GM18517 (cell line): ENCODE measurements at regions not wholly inside any gene's neighbourhood (a gene's known extent, or its start where the extent isn't known, plus 50 kb on each side); places are given as distances from the start of the nearest gene placed in this dataset.
"Not testable (repeated sequence)": the region's sequence is repeated elsewhere in the genome, so short reads cannot be mapped to it uniquely, and the experiment has no call there.

ENCODE experiments used
- ATAC-seq: cut with Tn5 transposase; IDR thresholded peaks from one replicate; pipeline ENCODE4 v1.9.1; 2021; ENCODE audit warnings: mild to moderate bottlenecking, moderate library complexity; ENCODE audit not compliant: unreplicated experiment

DNA sequence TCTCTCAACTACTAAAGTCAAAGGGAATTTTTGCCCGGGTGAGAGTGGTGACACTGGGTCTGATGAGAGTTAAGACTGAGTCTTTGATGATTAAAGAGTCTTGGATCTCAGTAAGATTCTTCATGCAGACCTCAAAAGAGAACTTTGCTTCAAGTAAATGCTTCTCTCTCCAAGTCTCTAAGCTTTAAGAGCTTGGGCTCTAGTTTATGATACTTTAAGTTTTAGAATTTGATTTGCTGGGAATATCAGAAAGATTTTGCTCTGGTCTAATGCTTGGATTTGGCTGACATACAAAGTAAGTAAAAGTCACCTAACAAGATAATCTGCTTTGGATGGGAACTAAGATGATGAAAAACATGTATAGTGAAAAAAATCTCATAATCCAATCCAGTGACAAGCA, 566.3 kb downstream of the MAT2B start:
- ATAC-seq: no peak

DNA sequence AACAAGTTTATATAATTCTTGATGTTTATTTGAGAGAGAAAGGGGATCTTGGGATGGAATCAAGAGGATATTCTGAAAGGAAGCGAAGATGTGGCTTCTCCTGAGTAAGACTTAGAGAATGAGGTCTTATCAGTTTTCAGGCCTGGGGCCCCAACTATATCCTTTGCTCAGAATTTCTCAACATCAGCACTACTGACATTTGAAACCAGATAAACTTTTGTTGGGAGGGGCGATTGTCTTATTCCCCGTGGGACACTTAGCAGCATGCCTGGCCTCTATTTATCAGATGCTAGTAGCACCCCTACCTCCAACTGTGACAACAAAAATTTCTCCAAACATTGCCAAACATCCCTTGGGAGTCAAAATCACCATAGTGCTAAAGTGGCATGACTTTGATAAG, 567.7 kb downstream of the MAT2B start:
- no peak for ATAC-seq

- ATAC-seq: no peak
Observed at GRCh38 chr5:164076556-164076955, 571.1 kb downstream of the MAT2B start.

- ATAC-seq: no peak
Observed at GRCh38 chr5:164090358-164090757, 584.9 kb downstream of the MAT2B start.

GRCh38 chr5:164091836-164092235, 586.4 kb downstream of the MAT2B start:
- ATAC-seq: no peak

DNA sequence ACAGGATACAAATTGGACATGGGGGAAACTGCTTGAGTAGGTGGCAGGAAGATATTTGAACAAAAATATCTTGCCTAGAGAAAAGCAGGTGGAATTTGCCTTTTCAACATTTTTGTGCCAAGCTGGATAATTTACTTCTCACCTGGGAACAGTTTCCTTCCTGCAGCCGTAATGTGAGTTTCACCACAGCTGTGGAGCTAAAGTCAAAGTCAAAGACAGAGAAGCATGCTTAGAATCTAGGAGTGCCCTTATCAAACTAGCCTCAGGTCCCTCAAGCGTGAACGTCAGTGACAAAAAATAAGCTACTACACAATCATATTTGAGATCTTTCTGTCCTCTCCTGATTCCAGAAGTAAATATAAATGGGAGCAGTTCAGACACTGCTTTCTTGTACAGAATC, 588.9 kb downstream of the MAT2B start:
- no peak for ATAC-seq

- ATAC-seq: no peak
Observed at GRCh38 chr5:164097749-164098148, 592.3 kb downstream of the MAT2B start.

- no peak for ATAC-seq
Observed at GRCh38 chr5:164098531-164098930, 593.1 kb downstream of the MAT2B start.

DNA sequence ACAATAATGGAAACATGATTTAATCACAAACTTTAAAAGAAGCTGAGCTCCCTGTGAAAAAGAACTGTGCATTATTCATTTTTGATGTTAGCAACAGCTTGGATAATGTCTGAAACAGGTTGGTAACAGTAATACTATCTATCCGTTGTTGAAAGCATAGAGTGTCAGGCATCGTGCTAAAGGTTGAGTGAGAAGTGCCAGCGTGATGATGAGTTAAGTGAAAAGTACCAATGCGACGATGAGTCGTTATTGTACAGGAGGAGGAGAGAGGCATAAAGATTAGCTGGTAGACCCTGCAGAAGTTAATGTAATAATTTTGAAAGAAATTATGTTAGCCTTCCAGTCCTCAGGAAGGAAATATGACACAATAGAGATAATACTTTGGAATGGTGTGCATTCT, 593.6 kb downstream of the MAT2B start:
- no peak for ATAC-seq

GRCh38 chr5:164115420-164115819, 610.0 kb downstream of the MAT2B start:
- no peak for ATAC-seq

- ATAC-seq: peak; percentile 73
Observed at GRCh38 chr5:164119806-164120447, 614.5 kb downstream of the MAT2B start.

DNA sequence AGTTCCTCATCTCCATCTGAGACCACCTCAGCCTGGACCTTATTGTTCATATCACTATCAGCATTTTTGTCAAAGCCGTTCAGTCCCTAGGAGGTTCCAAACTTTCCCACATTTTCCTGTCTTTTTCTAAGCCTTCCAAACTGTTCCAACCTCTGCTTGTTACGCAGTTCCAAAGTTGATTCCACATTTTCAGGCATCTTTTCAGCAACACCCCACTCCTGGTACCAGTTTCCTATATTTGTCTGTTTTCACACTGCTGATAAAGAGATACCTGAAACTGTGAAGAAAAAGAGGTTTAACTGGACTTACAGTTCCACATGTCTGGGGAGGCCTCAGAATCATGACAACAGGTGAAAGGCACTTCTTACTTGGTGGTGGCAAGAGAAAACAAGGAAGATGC, 622.1 kb downstream of the MAT2B start:
- ATAC-seq: no peak

- no peak for ATAC-seq
Observed at GRCh38 chr5:164132358-164132757, 626.9 kb downstream of the MAT2B start.

DNA sequence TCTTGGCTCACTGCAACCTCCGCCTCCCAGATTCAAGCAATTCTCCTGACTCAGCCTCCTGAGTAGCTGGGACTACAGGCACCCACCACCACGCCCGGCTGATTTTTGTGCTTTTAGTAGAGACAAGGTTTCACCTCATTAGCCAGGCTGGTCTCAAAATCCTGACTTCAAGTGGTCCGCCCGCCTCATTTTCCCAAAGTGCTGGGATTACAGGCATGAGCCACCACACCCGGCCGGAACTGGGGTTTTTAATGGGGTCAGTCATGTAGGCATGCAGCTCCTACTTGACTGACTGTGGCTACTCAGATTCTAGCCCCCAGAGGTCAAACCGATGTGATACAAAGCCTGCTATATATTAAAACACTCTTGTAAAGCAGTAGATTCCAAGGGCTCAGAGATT, 631.7 kb downstream of the MAT2B start:
- ATAC-seq: no peak

DNA sequence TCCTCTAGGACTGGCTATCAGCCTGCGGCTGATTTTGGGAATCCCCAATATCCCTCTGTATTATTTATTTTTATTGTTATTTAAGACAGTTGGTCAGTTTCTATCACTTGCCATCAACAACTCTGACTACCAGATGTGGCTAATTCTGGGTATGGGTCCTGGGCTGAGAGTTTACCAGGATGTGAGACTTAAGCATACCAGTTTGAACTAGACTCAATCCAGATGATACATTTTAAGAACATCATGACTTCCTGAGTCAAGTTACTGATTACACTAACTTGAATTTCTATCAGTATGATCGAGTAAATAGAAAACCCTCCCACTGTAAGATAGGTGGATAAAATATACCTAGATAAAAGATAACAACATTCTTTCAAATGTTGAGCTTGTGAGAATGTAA, 634.0 kb downstream of the MAT2B start:
- no peak for ATAC-seq

- ATAC-seq: no peak
Observed at GRCh38 chr5:164145458-164145857, 640.0 kb downstream of the MAT2B start.

- ATAC-seq: no peak
Observed at GRCh38 chr5:164146223-164146622, 640.8 kb downstream of the MAT2B start.

DNA sequence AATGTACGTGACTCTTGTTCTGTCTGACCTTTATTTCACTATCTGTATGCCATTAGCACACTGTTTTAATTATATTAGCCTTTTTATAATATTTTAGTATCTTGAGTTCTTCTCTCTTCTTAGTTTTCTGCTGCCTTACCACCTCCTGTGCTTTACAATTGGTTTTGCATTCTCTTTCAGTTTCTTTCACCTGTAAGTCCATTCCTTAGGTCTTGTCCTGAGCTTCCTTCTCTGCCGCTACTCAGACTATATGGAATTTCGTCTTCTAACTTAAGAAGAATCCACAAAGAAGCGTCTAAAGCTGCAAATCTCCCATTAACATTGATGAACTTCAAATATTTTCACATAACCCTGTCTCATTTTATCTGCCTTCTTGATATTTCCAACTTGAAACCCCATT, 642.9 kb downstream of the MAT2B start:
- no peak for ATAC-seq

DNA sequence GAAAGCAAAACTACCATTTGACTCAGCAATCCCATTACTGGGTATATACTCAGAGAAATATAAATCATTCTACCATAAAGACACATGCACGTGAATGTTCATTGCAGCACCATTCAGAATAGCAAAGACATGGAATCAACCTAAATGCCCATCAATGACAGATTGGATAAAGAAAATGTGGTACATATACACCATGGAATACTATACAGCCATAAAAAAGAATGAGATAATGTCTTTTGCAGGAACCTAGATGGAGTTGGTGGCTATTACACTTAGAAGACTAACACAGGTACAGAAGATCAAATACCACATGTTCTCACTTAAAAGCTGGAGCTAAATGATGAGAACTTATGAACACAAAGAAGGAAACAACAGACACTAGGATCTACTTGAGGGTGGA, 647.1 kb downstream of the MAT2B start:
- not testable (repeated sequence) for ATAC-seq

DNA sequence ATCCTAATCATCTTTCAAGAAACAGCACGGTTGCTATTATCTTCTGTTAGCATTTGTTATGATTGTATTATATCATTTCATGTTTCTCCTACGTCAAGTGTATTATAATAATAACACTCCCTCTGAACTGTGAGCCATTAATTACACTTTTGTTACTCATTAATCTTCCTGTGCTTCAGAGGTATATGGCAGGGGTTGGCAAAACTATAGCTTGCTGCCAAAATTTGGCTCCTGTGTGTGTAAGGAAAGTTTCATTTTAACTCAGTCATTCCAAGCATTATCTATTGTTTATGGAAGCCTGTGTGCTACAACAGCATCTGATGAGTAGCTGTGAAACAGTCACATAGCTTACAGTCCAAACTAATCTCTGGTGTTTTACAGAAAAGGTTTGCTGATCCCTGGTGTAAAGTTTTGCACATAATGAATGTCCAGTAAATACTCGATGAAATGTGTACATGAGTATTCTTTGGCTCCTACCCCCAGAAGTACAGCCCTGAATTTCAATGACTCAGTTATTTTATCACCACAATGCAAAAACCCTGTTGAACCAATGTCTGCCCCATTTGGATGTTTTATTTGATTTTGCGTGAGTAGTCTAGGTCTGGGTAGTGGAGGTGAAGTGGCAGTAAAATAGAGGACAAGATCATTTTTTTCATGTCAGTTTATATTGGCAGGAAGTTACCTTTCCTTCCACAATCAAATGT, 648.2 kb downstream of the MAT2B start:
- ATAC-seq: no peak

GRCh38 chr5:164170814-164171213, 665.4 kb downstream of the MAT2B start:
- ATAC-seq: no peak

DNA sequence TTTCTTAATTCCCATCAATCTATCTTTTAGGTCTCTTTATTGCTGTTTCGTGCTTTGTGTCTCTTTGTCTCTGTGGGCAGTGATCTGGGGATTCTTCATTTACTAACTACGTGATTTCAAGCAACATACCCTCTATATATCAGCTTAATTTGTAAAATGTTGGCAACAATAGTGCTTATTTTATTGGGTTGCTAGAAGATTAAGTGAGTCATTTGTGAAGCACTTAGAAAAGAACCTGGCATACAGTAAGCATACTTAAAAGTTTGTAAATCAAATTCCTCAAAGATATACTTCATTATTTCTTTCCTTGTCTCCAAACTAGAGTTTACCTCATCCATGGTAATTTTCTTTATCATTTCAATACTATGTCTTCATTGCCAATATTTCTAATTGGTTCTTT, 669.7 kb downstream of the MAT2B start:
- ATAC-seq: no peak

DNA sequence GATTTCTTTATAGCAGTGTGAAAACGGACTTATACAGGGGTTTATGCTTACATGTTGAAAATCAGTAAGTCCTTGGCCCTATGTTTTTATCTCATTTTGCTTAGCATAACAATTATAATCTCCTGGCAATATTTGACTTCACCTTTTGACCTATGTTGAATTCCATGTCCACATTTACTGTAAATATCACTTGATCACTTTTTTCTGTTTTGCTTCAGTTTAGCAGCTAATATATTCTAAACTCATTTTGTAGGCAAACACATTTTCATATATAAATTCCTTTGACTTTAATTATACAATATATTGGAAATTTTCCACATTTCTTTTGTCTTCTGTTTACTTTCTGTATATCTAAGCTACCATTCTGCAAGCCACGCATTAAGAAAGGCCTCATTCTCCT, 674.0 kb downstream of the MAT2B start:
- ATAC-seq: no peak
